IMR-90 (cell line): ENCODE measurements at regions not wholly inside any gene's neighbourhood (a gene's known extent, or its start where the extent isn't known, plus 50 kb on each side); places are given as distances from the start of the nearest gene placed in this dataset.

Source experiments
- ATAC-seq: fragments of 200-7000 bp; cut with Tn5 transposase; 2 replicates; pipeline ENCODE4 v1.9.1; 2020; ENCODE audit warnings: low read depth, mild to moderate bottlenecking, moderate library complexity
- BruUV-seq: library from RNA; stranded (reverse); fragments of 400-500 nt; replicated peaks from 2 replicates; lab custom pipeline; 2021; lab: Mats Ljungman, UMichigan
- CTCF ChIA-PET: fragments of 300-600 bp; formaldehyde crosslinking; extraction: SDS; loops from one replicate; lab custom pipeline; 2021; ENCODE audit warnings: antibody characterized with exemption; lab: Yijun Ruan, JAX
- POLR2A ChIA-PET: fragments of 300-600 bp; sonication (Branson Sonifier 250); formaldehyde crosslinking; loops from one replicate; lab custom pipeline; 2022; ENCODE audit warnings: antibody characterized with exemption; ENCODE audit not compliant: unreplicated experiment; lab: Charles Lee
- DNase-seq: peaks from one replicate; pipeline ENCODE4 v3.0.0; 2013
- H2AFZ ChIP-seq: replicated peaks from 2 replicates; pipeline ENCODE3; 2013; ENCODE audit warnings: low read length, mild to moderate bottlenecking; ENCODE audit not compliant: poor library complexity
- H2AK5ac ChIP-seq: 2 replicates; pipeline ENCODE4 v1.6.1; 2013; ENCODE audit warnings: low read depth, low read length, inconsistent platforms
- H2AK9ac ChIP-seq: replicated peaks from 2 replicates; pipeline ENCODE3; 2013; ENCODE audit warnings: mild to moderate bottlenecking, low read depth, low read length, moderate library complexity; ENCODE audit not compliant: poor library complexity
- H2BK120ac ChIP-seq: 2 replicates; pipeline ENCODE4 v1.6.1; 2013; ENCODE audit warnings: low read depth, low read length, inconsistent platforms
- H2BK15ac ChIP-seq: 3 replicates; pipeline ENCODE4 v1.6.1; 2013; ENCODE audit warnings: low read depth, low read length, inconsistent platforms
- H2BK20ac ChIP-seq: 2 replicates; pipeline ENCODE4 v1.6.1; 2013; ENCODE audit warnings: low read depth, mild to moderate bottlenecking, inconsistent platforms, low read length, moderate library complexity
- H2BK5ac ChIP-seq: 2 replicates; pipeline ENCODE4 v1.6.1; 2013; ENCODE audit warnings: mild to moderate bottlenecking, low read depth, low read length, inconsistent platforms; ENCODE audit not compliant: poor library complexity, severe bottlenecking
- H3K14ac ChIP-seq: replicated peaks from 2 replicates; pipeline ENCODE4 v1.6.1; 2013; ENCODE audit warnings: low read depth, low read length, inconsistent platforms
- H3K18ac ChIP-seq: 2 replicates; pipeline ENCODE4 v1.6.1; 2013; ENCODE audit warnings: low read depth, low read length, control low read depth
- H3K23ac ChIP-seq: 2 replicates; pipeline ENCODE4 v1.6.1; 2013; ENCODE audit warnings: low read depth, low read length, inconsistent platforms
- H3K27ac ChIP-seq: 2 replicates; pipeline ENCODE4 v1.5.1; 2013; ENCODE audit warnings: mild to moderate bottlenecking, control low read depth, low read length; ENCODE audit not compliant: insufficient read depth
- H3K27me3 ChIP-seq: 2 replicates; pipeline ENCODE4 v1.6.1; 2013; ENCODE audit warnings: low read length; ENCODE audit not compliant: control insufficient read depth, insufficient read depth
- H3K36me3 ChIP-seq: 2 replicates; pipeline ENCODE4 v1.6.1; 2013; ENCODE audit warnings: low read length, mixed read lengths; ENCODE audit not compliant: control insufficient read depth, insufficient read depth
- H3K4ac ChIP-seq: 2 replicates; pipeline ENCODE4 v1.6.1; 2013; ENCODE audit warnings: low read depth, low read length, inconsistent platforms
- H3K4me1 ChIP-seq: 2 replicates; pipeline ENCODE4 v1.6.1; 2013; ENCODE audit warnings: low read length, mixed read lengths; ENCODE audit not compliant: control insufficient read depth, insufficient read depth
- H3K4me2 ChIP-seq: 2 replicates; pipeline ENCODE4 v1.6.1; 2013; ENCODE audit warnings: low read depth, mild to moderate bottlenecking, control low read depth, low read length, moderate library complexity
- H3K4me3 ChIP-seq: 2 replicates; pipeline ENCODE4 v1.5.1; 2013; ENCODE audit warnings: low read depth, mild to moderate bottlenecking, control low read depth, low read length, moderate library complexity; ENCODE audit not compliant: insufficient read depth
- H3K56ac ChIP-seq: 2 replicates; pipeline ENCODE4 v1.6.1; 2013; ENCODE audit warnings: low read length, inconsistent platforms; ENCODE audit not compliant: insufficient read depth; ENCODE audit errors: extremely low read depth
- H3K79me1 ChIP-seq, 2 experiments: 2 replicates each; pipeline ENCODE4 v1.6.1; 2013; ENCODE audit warnings: low read length in 2 of 2, inconsistent platforms in 1 of 2, low read depth in 1 of 2
- H3K9ac ChIP-seq: 2 replicates; pipeline ENCODE4 v1.6.1; 2013; ENCODE audit warnings: low read depth, low read length, control low read depth
- H3K9me1 ChIP-seq: 2 replicates; pipeline ENCODE4 v1.6.1; 2013; ENCODE audit warnings: low read length, inconsistent platforms; ENCODE audit not compliant: insufficient read depth
- H3K9me3 ChIP-seq: 2 replicates; pipeline ENCODE4 v1.6.1; 2013; ENCODE audit warnings: low read length; ENCODE audit not compliant: control insufficient read depth, insufficient read depth
- H4K20me1 ChIP-seq: 2 replicates; pipeline ENCODE4 v1.6.1; 2013; ENCODE audit warnings: low read length, inconsistent platforms; ENCODE audit not compliant: insufficient read depth
- H4K5ac ChIP-seq: 2 replicates; pipeline ENCODE4 v1.6.1; 2013; ENCODE audit warnings: mild to moderate bottlenecking, low read depth, low read length, control low read depth
- H4K8ac ChIP-seq, 2 experiments: 2 replicates each; pipeline ENCODE4 v1.6.1; 2013; ENCODE audit warnings: low read depth in 2 of 2, low read length in 2 of 2, control low read depth in 1 of 2, inconsistent platforms in 1 of 2
- H4K91ac ChIP-seq: 2 replicates; pipeline ENCODE4 v1.6.1; 2013; ENCODE audit warnings: low read depth, low read length, inconsistent platforms; ENCODE audit not compliant: insufficient read depth
- BHLHE40 ChIP-seq: fragments of 150-350 bp; IDR thresholded peaks from 2 replicates; pipeline ENCODE4 v1.6.1; 2016; ENCODE audit warnings: mild to moderate bottlenecking, low read depth, low read length
- CEBPB ChIP-seq: IDR thresholded peaks from 2 replicates; pipeline ENCODE4 v1.6.1; 2012; ENCODE audit warnings: low read depth, low read length, improper control_type of control experiment
- CHD1 ChIP-seq: IDR thresholded peaks from 2 replicates; pipeline ENCODE4 v1.6.1; 2012; ENCODE audit warnings: low read depth, low read length, improper control_type of control experiment
- MAFK ChIP-seq: IDR thresholded peaks from 2 replicates; pipeline ENCODE4 v1.6.1; 2012; ENCODE audit warnings: low read depth, low read length, improper control_type of control experiment
- MAZ ChIP-seq: IDR thresholded peaks from 2 replicates; pipeline ENCODE4 v1.6.1; 2012; ENCODE audit warnings: low read depth, mild to moderate bottlenecking, low read length, improper control_type of control experiment, moderate library complexity, borderline replicate concordance
- NFE2L2 ChIP-seq: fragments of 150-350 bp; IDR thresholded peaks from 2 replicates; pipeline ENCODE4 v1.6.1; 2016; ENCODE audit warnings: low read depth, mild to moderate bottlenecking, low read length
- POLR2A ChIP-seq: IDR thresholded peaks from 2 replicates; pipeline ENCODE4 v1.6.1; 2012; ENCODE audit warnings: mild to moderate bottlenecking, low read depth, low read length
- WGBS, 2 experiments: methylation state at CpG; one replicate each; pipeline versions ENCODE4 v1.1.5 to v1.1.7; 2013; ENCODE audit warnings: missing lambda C conversion rate in 2 of 2; ENCODE audit not compliant: insufficient read length in 1 of 2; ENCODE audit errors: extremely low coverage in 2 of 2; 5-methylcytosine and 5-hydroxymethylcytosine counted together
- dilution Hi-C: fragments of 300-500 bp; cut with HindIII; formaldehyde crosslinking; loops from one replicate; pipeline ENCODE4 v1.14.3; 2018; ENCODE audit warnings: low sequenced_read_pairs; ENCODE audit not compliant: unreplicated experiment
- in situ Hi-C: fragments of 300-500 bp; cut with MboI; formaldehyde crosslinking; loops from 3 replicates; pipeline ENCODE4 v1.14.3; 2019; ENCODE audit warnings: low sequenced_read_pairs, inconsistent platforms, mixed read lengths
- intact Hi-C: fragments of 100-400 bp; cut with micrococcal nuclease; formaldehyde crosslinking; loops from 2 replicates; pipeline ENCODE4 v1.10.0; 2022
- TF ChIP-seq, protein P1 (sequence below): fragments of 150-350 bp; IDR thresholded peaks from 2 replicates; pipeline ENCODE4 v1.6.1; 2017; ENCODE audit warnings: mild to moderate bottlenecking, antibody characterized with exemption, low read length, low read depth
- TF ChIP-seq, protein P2 (sequence below): conservative IDR thresholded peaks from 2 replicates; pipeline ENCODE4 v1.5.1; 2012; ENCODE audit warnings: mild to moderate bottlenecking, low read depth, low read length, improper control_type of control experiment

DNA sequence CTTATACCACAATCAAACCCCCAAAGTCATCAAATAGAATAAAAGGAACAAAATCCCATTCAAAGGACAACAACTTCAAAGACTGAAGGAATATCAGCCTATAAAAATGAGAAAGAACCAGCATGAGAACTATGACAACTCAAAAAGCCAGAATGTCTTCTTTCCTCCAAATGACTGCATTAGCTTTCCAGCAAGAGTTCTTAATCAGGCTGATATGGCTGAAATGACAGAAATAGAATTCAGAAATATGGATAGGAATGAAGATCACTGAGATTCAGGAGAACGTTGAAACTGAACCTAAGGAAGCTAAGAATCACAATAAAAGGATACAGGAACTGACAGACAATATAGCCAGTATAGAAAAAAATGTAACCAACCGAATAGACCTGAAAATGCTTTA, 109.5 kb downstream of the SINHCAF start:
- no CpG with 5 or more reads among the region's 2 CpGs for WGBS, 2 experiments
- H3K27ac ChIP-seq = no peak overlapping the region

More for the DNA sequence above, 109.5 kb downstream of the SINHCAF start:
- Histone ChIP-seq H3K79me1 (no peaks in the 10 kb centered on the region), H4K20me1 (no peaks in the 10 kb centered on the region), H3K14ac (no peak overlapping the region), H3K4me2 (no peak overlapping the region), H3K18ac (no peak overlapping the region), H2AFZ (no peak overlapping the region), H3K9me1 (no peaks in the 10 kb centered on the region), H3K4me3 (no peak overlapping the region), H4K8ac (no peak overlapping the region), H2AK9ac (no peak overlapping the region), H2AK5ac (no peak overlapping the region), H2BK5ac (no peak overlapping the region), H3K4me1 (no peaks in the 10 kb centered on the region), H2BK15ac (no peak overlapping the region), H3K9ac (no peak overlapping the region), H2BK20ac (no peak overlapping the region), H2BK120ac (no peak overlapping the region), H4K91ac (no peak overlapping the region), H3K4ac (no peak overlapping the region), H3K36me3 (no peaks in the 10 kb centered on the region), H3K9me3 (no peaks in the 10 kb centered on the region), H3K56ac (no peak overlapping the region), H3K23ac (no peak overlapping the region), H3K27me3 (peaks cover 28% of the 10 kb centered on the region), H4K5ac (no peak overlapping the region)
- dilution Hi-C loops (no loop called here), in situ Hi-C loops (no loop called here), intact Hi-C loops (no loop called here)
- TF ChIP-seq MAZ (no peak), NFE2L2 (no peak), CEBPB (no peak), MAFK (no peak), POLR2A (no peak), CHD1 (no peak), BHLHE40 (no peak)
- TF ChIP-seq, protein P1, sequence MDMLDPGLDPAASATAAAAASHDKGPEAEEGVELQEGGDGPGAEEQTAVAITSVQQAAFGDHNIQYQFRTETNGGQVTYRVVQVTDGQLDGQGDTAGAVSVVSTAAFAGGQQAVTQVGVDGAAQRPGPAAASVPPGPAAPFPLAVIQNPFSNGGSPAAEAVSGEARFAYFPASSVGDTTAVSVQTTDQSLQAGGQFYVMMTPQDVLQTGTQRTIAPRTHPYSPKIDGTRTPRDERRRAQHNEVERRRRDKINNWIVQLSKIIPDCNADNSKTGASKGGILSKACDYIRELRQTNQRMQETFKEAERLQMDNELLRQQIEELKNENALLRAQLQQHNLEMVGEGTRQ = no peak
- TF ChIP-seq, protein P2, sequence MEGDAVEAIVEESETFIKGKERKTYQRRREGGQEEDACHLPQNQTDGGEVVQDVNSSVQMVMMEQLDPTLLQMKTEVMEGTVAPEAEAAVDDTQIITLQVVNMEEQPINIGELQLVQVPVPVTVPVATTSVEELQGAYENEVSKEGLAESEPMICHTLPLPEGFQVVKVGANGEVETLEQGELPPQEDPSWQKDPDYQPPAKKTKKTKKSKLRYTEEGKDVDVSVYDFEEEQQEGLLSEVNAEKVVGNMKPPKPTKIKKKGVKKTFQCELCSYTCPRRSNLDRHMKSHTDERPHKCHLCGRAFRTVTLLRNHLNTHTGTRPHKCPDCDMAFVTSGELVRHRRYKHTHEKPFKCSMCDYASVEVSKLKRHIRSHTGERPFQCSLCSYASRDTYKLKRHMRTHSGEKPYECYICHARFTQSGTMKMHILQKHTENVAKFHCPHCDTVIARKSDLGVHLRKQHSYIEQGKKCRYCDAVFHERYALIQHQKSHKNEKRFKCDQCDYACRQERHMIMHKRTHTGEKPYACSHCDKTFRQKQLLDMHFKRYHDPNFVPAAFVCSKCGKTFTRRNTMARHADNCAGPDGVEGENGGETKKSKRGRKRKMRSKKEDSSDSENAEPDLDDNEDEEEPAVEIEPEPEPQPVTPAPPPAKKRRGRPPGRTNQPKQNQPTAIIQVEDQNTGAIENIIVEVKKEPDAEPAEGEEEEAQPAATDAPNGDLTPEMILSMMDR = no peak
- DNase-seq = no peak
- no TSS peak for BruUV-seq
- CTCF ChIA-PET = no interaction called here
- POLR2A ChIA-PET = no interaction called here
- ATAC-seq = no peak
